ENCODE measurements at regions not wholly inside any gene's neighbourhood (a gene's known extent, or its start where the extent isn't known, plus 50 kb on each side); places are given as distances from the start of the nearest gene placed in this dataset.

- TF ChIP-seq CEBPZ (IDR thresholded peaks at IDR 0.05; ENCODE audit: low read depth, low read length) (no peak), ZNF217 (IDR thresholded peaks at IDR 0.05) (no peak), CBFB (IDR thresholded peaks at IDR 0.05; ENCODE audit: low read depth) (no peak), ELK1 (IDR thresholded peaks at IDR 0.05; ENCODE audit: low read depth, low read length) (no peak), RCOR1 (conservative IDR thresholded peaks at IDR 0.05; ENCODE audit: low read depth, low read length) (no peak), KAT2A (conservative IDR thresholded peaks at IDR 0.05; ENCODE audit: control insufficient read depth, low read depth, low read length) (no peak), ATF2 (IDR thresholded peaks at IDR 0.05; ENCODE audit: low read length) (no peak), FOS (IDR thresholded peaks at IDR 0.05; ENCODE audit: borderline replicate concordance, extremely low read depth, insufficient read length) (no peak), CREM (IDR thresholded peaks at IDR 0.05; ENCODE audit: low read depth) (no peak), CBX3 (IDR thresholded peaks at IDR 0.05; ENCODE audit: borderline replicate concordance, low read depth) (no peak)
Measured at GRCh38 chr5:165538065-165538464, 2032.6 kb downstream of the MAT2B start (continued).

Measured in GM12878 (cell line).